Activated CD4-positive, alpha-beta T cell treated with anti-CD3 and anti-CD28 coated beads for 36 hours (primary cell): ENCODE measurements at regions not wholly inside any gene's neighbourhood (a gene's known extent, or its start where the extent isn't known, plus 50 kb on each side); places are given as distances from the start of the nearest gene placed in this dataset.

Experiments used
- ATAC-seq: fragments of 200-7000 bp; cut with Tn5 transposase; one replicate; pipeline ENCODE4 v1.10.0; 2021; ENCODE audit warnings: mild to moderate bottlenecking, moderate library complexity
- CTCF ChIA-PET: fragments of 350-600 bp; sonication (Branson Sonifier 250); formaldehyde crosslinking; loops from one replicate; lab custom pipeline; 2021; ENCODE audit warnings: antibody characterized with exemption; lab: Charles Lee
- POLR2A ChIA-PET: fragments of 350-600 bp; sonication (Branson Sonifier 250); formaldehyde crosslinking; loops from one replicate; lab custom pipeline; 2021; ENCODE audit warnings: antibody characterized with exemption, inconsistent platforms; lab: Charles Lee
- DNase-seq: peaks from one replicate; pipeline ENCODE4 v3.0.0-alpha.2; 2020
- H3K27ac Mint-ChIP-seq: one replicate; pipeline ENCODE4 v1.8.0; 2021; ENCODE audit warnings: mixed read lengths
- H3K27me3 Mint-ChIP-seq: one replicate; pipeline ENCODE4 v1.8.0; 2021; ENCODE audit warnings: mixed read lengths
- H3K36me3 Mint-ChIP-seq: one replicate; pipeline ENCODE4 v1.8.0; 2021; ENCODE audit warnings: low read depth, mixed read lengths
- H3K4me1 Mint-ChIP-seq: one replicate; pipeline ENCODE4 v1.8.0; 2021; ENCODE audit warnings: mixed read lengths
- H3K4me3 Mint-ChIP-seq: one replicate; pipeline ENCODE4 v1.8.0; 2021; ENCODE audit warnings: mild to moderate bottlenecking, moderate library complexity, mixed read lengths
- H3K9me3 Mint-ChIP-seq: one replicate; pipeline ENCODE4 v1.8.0; 2021; ENCODE audit warnings: low read depth, mixed read lengths
- intact Hi-C, 2 experiments: fragments of 100-400 bp; cut with DNase I in 1 of 2; cut with micrococcal nuclease in 1 of 2; formaldehyde crosslinking; loops; one replicate each; pipeline versions ENCODE4 v1.14.2 to v1.15.1; 2022 to 2024; cut with DNase I, micrococcal nuclease

GRCh38 chr11:95534809-95535208 is 254.8 kb downstream of the FAM76B start:
- ATAC-seq (no peak), DNase-seq (no peak)
- Mint-ChIP-seq H3K4me3 (no peak overlapping the region), H3K36me3 (peaks cover 1% of the 10 kb centered on the region), H3K9me3 (peaks cover 13% of the 10 kb centered on the region), H3K27me3 (peaks cover 4% of the 10 kb centered on the region), H3K4me1 (peaks cover 2% of the 10 kb centered on the region), H3K27ac (no peak overlapping the region)
- CTCF ChIA-PET = no interaction called here
- intact Hi-C loops = no loop called here
- POLR2A ChIA-PET = no interaction called here

- Mint-ChIP-seq H3K9me3 (peaks cover 13% of the 10 kb centered on the region), H3K27ac (no peak overlapping the region), H3K4me3 (no peak overlapping the region), H3K27me3 (peaks cover 4% of the 10 kb centered on the region), H3K4me1 (peaks cover 2% of the 10 kb centered on the region), H3K36me3 (peaks cover 1% of the 10 kb centered on the region)
- ChIA-PET CTCF (no interaction called here), POLR2A (no interaction called here)
- no peak for ATAC-seq
- no peak for DNase-seq
- intact Hi-C loops = no loop called here
These were observed 255.4 kb downstream of the FAM76B start for GRCh38 chr11:95534226-95534625.

GRCh38 chr11:95531116-95531515 is 258.5 kb downstream of the FAM76B start:
- POLR2A ChIA-PET = no interaction called here

GRCh38 chr11:95524314-95525036 is 265.1 kb downstream of the FAM76B start:
- no peak for DNase-seq
- intact Hi-C loops = no loop called here
- H3K4me1 Mint-ChIP-seq = no peaks in the 10 kb centered on the region
- H3K27me3 Mint-ChIP-seq = no peaks in the 10 kb centered on the region
- no peaks in the 10 kb centered on the region for H3K36me3 Mint-ChIP-seq
- H3K4me3 Mint-ChIP-seq = no peak overlapping the region
- H3K9me3 Mint-ChIP-seq = no peaks in the 10 kb centered on the region
- no peak overlapping the region for H3K27ac Mint-ChIP-seq
- POLR2A ChIA-PET = no interaction called here
- ATAC-seq = no peak
- CTCF ChIA-PET = interaction anchor here (1.0 to 1.1 kb wide), 2 partner anchors 90 to 181 kb away, joined by 3 read pairs; no protein-coding TSS in a partner anchor

More at GRCh38 chr11:95531116-95531515, 258.5 kb downstream of the FAM76B start:
- Mint-ChIP-seq H3K36me3 (peaks cover 1% of the 10 kb centered on the region), H3K27me3 (peaks cover 4% of the 10 kb centered on the region), H3K4me3 (no peak overlapping the region), H3K27ac (no peak overlapping the region), H3K9me3 (peaks cover 13% of the 10 kb centered on the region), H3K4me1 (no peaks in the 10 kb centered on the region)
- CTCF ChIA-PET = interaction anchor here (0.7 kb wide), 2 partner anchors 22 to 175 kb away, joined by 3 to 4 read pairs; no protein-coding TSS in a partner anchor
- no peak for ATAC-seq
- intact Hi-C loops = no loop called here
- DNase-seq = no peak

GRCh38 chr11:95522874-95523273 is 266.7 kb downstream of the FAM76B start:
- no peaks in the 10 kb centered on the region for H3K36me3 Mint-ChIP-seq
- DNase-seq (no peak), ATAC-seq (no peak)
- H3K27ac Mint-ChIP-seq = no peak overlapping the region
- CTCF ChIA-PET = interaction anchor here (1.0 kb wide), 1 partner anchor 228 kb away, joined by 3 read pairs; no protein-coding TSS in a partner anchor
- POLR2A ChIA-PET = no interaction called here
- H3K9me3 Mint-ChIP-seq = no peaks in the 10 kb centered on the region
- intact Hi-C loops = no loop called here
- H3K27me3 Mint-ChIP-seq = no peaks in the 10 kb centered on the region
- no peaks in the 10 kb centered on the region for H3K4me1 Mint-ChIP-seq
- H3K4me3 Mint-ChIP-seq = no peak overlapping the region

- H3K27me3 Mint-ChIP-seq = no peaks in the 10 kb centered on the region
- ChIA-PET CTCF (interaction anchor here (0.6 to 1.0 kb wide), 2 partner anchors 11 to 227 kb away, joined by 3 read pairs; no protein-coding TSS in a partner anchor), POLR2A (no interaction called here)
- no peaks in the 10 kb centered on the region for H3K9me3 Mint-ChIP-seq
- H3K27ac Mint-ChIP-seq = no peak overlapping the region
- H3K36me3 Mint-ChIP-seq = no peaks in the 10 kb centered on the region
- ATAC-seq (no peak), DNase-seq (no peak)
- intact Hi-C loops = no loop called here
- H3K4me1 Mint-ChIP-seq = no peaks in the 10 kb centered on the region
- H3K4me3 Mint-ChIP-seq = no peak overlapping the region
These were observed 267.7 kb downstream of the FAM76B start for GRCh38 chr11:95521862-95522261.

- no peak for ATAC-seq
- Mint-ChIP-seq H3K27me3 (no peaks in the 10 kb centered on the region), H3K36me3 (no peaks in the 10 kb centered on the region), H3K27ac (no peak overlapping the region), H3K4me3 (no peak overlapping the region), H3K4me1 (no peaks in the 10 kb centered on the region), H3K9me3 (no peaks in the 10 kb centered on the region)
- CTCF ChIA-PET = no interaction called here
- intact Hi-C loops = no loop called here
- no peak for DNase-seq
- POLR2A ChIA-PET = no interaction called here
These were observed 268.4 kb downstream of the FAM76B start for GRCh38 chr11:95521133-95521542.

- Mint-ChIP-seq H3K36me3 (no peaks in the 10 kb centered on the region), H3K27ac (no peak overlapping the region), H3K4me3 (no peak overlapping the region), H3K27me3 (no peaks in the 10 kb centered on the region), H3K4me1 (no peaks in the 10 kb centered on the region), H3K9me3 (no peaks in the 10 kb centered on the region)
- DNase-seq (no peak), ATAC-seq (no peak)
- CTCF ChIA-PET = no interaction called here
- POLR2A ChIA-PET = no interaction called here
- intact Hi-C loops = no loop called here
These were observed 269.0 kb downstream of the FAM76B start for GRCh38 chr11:95520369-95521132.

GRCh38 chr11:95519912-95520311 is 269.7 kb downstream of the FAM76B start:
- H3K27ac Mint-ChIP-seq = no peak overlapping the region
- H3K9me3 Mint-ChIP-seq = no peaks in the 10 kb centered on the region
- CTCF ChIA-PET = no interaction called here
- DNase-seq (no peak), ATAC-seq (no peak)
- no peaks in the 10 kb centered on the region for H3K4me1 Mint-ChIP-seq
- H3K4me3 Mint-ChIP-seq = no peak overlapping the region
- no peaks in the 10 kb centered on the region for H3K27me3 Mint-ChIP-seq
- POLR2A ChIA-PET = no interaction called here
- intact Hi-C loops = no loop called here
- H3K36me3 Mint-ChIP-seq = no peaks in the 10 kb centered on the region

GRCh38 chr11:95517453-95517852 is 272.1 kb downstream of the FAM76B start:
- DNase-seq (no peak), ATAC-seq (no peak)
- no peaks in the 10 kb centered on the region for H3K36me3 Mint-ChIP-seq
- intact Hi-C loops = no loop called here
- no peak overlapping the region for H3K27ac Mint-ChIP-seq
- H3K4me3 Mint-ChIP-seq = no peak overlapping the region
- ChIA-PET CTCF (no interaction called here), POLR2A (no interaction called here)
- H3K4me1 Mint-ChIP-seq = no peaks in the 10 kb centered on the region
- H3K27me3 Mint-ChIP-seq = no peaks in the 10 kb centered on the region
- H3K9me3 Mint-ChIP-seq = no peaks in the 10 kb centered on the region

GRCh38 chr11:95516786-95517185 is 272.8 kb downstream of the FAM76B start:
- Mint-ChIP-seq H3K36me3 (no peaks in the 10 kb centered on the region), H3K4me1 (no peaks in the 10 kb centered on the region), H3K27me3 (no peaks in the 10 kb centered on the region), H3K4me3 (no peak overlapping the region), H3K9me3 (no peaks in the 10 kb centered on the region), H3K27ac (no peak overlapping the region)
- ATAC-seq (no peak), DNase-seq (no peak)
- CTCF ChIA-PET = interaction anchor here (1.1 to 1.4 kb wide), 2 partner anchors 9 to 188 kb away, joined by 3 read pairs; no protein-coding TSS in a partner anchor
- POLR2A ChIA-PET = no interaction called here
- intact Hi-C loops = no loop called here

- POLR2A ChIA-PET = no interaction called here
- no peaks in the 10 kb centered on the region for H3K9me3 Mint-ChIP-seq
- H3K27ac Mint-ChIP-seq = no peak overlapping the region
- no peak for ATAC-seq
- H3K36me3 Mint-ChIP-seq = no peaks in the 10 kb centered on the region
- H3K4me3 Mint-ChIP-seq = no peak overlapping the region
- H3K4me1 Mint-ChIP-seq = no peaks in the 10 kb centered on the region
- DNase-seq = no peak
- CTCF ChIA-PET = interaction anchor here (1.1 to 1.4 kb wide), 2 partner anchors 9 to 189 kb away, joined by 3 read pairs; no protein-coding TSS in a partner anchor
- intact Hi-C loops = no loop called here
- H3K27me3 Mint-ChIP-seq = no peaks in the 10 kb centered on the region
These were observed 273.4 kb downstream of the FAM76B start for GRCh38 chr11:95516175-95516574.
